ENCODE measurements at regions not wholly inside any gene's neighbourhood (a gene's known extent, or its start where the extent isn't known, plus 50 kb on each side); places are given as distances from the start of the nearest gene placed in this dataset.

- TF ChIP-seq CTCF (IDR thresholded peaks at IDR 0.05 in 4 of 5, conservative IDR thresholded peaks at IDR 0.05 in 1 of 5) (no peak), POLR2A (IDR thresholded peaks at IDR 0.05) (no peak)
Measured at GRCh38 chr5:105767267-105767666, 1903.5 kb downstream of the EFNA5 start.
